Trophoblast cell (in vitro differentiated cells and primary cell): ENCODE measurements at regions not wholly inside any gene's neighbourhood (a gene's known extent, or its start where the extent isn't known, plus 50 kb on each side); places are given as distances from the start of the nearest gene placed in this dataset.

Source experiments
- DNase-seq, 2 donors: peaks; one replicate each; pipeline ENCODE4 v3.0.0-alpha.2; 2016
- H2AFZ ChIP-seq: 2 replicates; pipeline ENCODE4 v1.6.1; 2013; ENCODE audit warnings: low read length, moderate library complexity, mild to moderate bottlenecking; ENCODE audit not compliant: insufficient read depth, poor library complexity
- H2AK5ac ChIP-seq: 2 replicates; pipeline ENCODE4 v1.6.1; 2013; ENCODE audit warnings: mild to moderate bottlenecking, low read length
- H2BK120ac ChIP-seq: 2 replicates; pipeline ENCODE4 v1.6.1; 2013; ENCODE audit warnings: low read length, mild to moderate bottlenecking, moderate library complexity; ENCODE audit not compliant: insufficient read depth, poor library complexity
- H2BK12ac ChIP-seq: 2 replicates; pipeline ENCODE4 v1.6.1; 2013; ENCODE audit warnings: mild to moderate bottlenecking, low read length, moderate library complexity
- H2BK5ac ChIP-seq: 2 replicates; pipeline ENCODE4 v1.6.1; 2013; ENCODE audit warnings: low read length, low read depth, moderate library complexity, mild to moderate bottlenecking; ENCODE audit not compliant: poor library complexity
- H3K14ac ChIP-seq: 2 replicates; pipeline ENCODE4 v1.6.1; 2013; ENCODE audit warnings: mild to moderate bottlenecking, low read length
- H3K18ac ChIP-seq: 2 replicates; pipeline ENCODE4 v1.6.1; 2013; ENCODE audit warnings: mild to moderate bottlenecking, low read length
- H3K23ac ChIP-seq: 2 replicates; pipeline ENCODE4 v1.6.1; 2013; ENCODE audit warnings: low read length
- H3K27ac ChIP-seq: 2 replicates; pipeline ENCODE4 v1.5.1; 2013; ENCODE audit warnings: low read depth, mild to moderate bottlenecking, inconsistent platforms, low read length, moderate library complexity
- H3K27me3 ChIP-seq: 2 replicates; pipeline ENCODE4 v1.6.1; 2013; ENCODE audit warnings: inconsistent platforms, mild to moderate bottlenecking, low read length, moderate library complexity; ENCODE audit not compliant: insufficient read depth
- H3K36me3 ChIP-seq, 2 experiments: 1 replicate in 1 of 2; 2 replicates in 1 of 2; pipeline ENCODE4 v1.6.1; 2013; ENCODE audit warnings: low read length in 2 of 2, mild to moderate bottlenecking in 2 of 2, moderate library complexity in 1 of 2; ENCODE audit not compliant: insufficient read depth in 2 of 2, control insufficient read depth in 1 of 2
- H3K4ac ChIP-seq: 2 replicates; pipeline ENCODE4 v1.6.1; 2013; ENCODE audit warnings: low read depth, mild to moderate bottlenecking, low read length, moderate library complexity
- H3K4me1 ChIP-seq, 2 experiments: 1 replicate in 1 of 2; 2 replicates in 1 of 2; pipeline ENCODE4 v1.6.1; 2013; ENCODE audit warnings: low read length in 2 of 2, mild to moderate bottlenecking in 2 of 2, moderate library complexity in 1 of 2; ENCODE audit not compliant: insufficient read depth in 2 of 2, control insufficient read depth in 1 of 2
- H3K4me2 ChIP-seq: 2 replicates; pipeline ENCODE4 v1.6.1; 2013; ENCODE audit warnings: inconsistent platforms, mild to moderate bottlenecking, low read length, moderate library complexity
- H3K4me3 ChIP-seq: 2 replicates; pipeline ENCODE4 v1.5.1; 2013; ENCODE audit warnings: mild to moderate bottlenecking, low read depth, low read length, inconsistent platforms
- H3K79me1 ChIP-seq: one replicate; pipeline ENCODE4 v1.6.1; 2013; ENCODE audit warnings: low read length
- H3K79me2 ChIP-seq: 2 replicates; pipeline ENCODE4 v1.6.1; 2013; ENCODE audit warnings: low read length, mild to moderate bottlenecking; ENCODE audit not compliant: control insufficient read depth, insufficient read depth, poor library complexity
- H3K9ac ChIP-seq: 2 replicates; pipeline ENCODE4 v1.6.1; 2013; ENCODE audit warnings: mild to moderate bottlenecking, low read length
- H3K9me3 ChIP-seq: 2 replicates; pipeline ENCODE4 v1.6.1; 2013; ENCODE audit warnings: low read depth, mild to moderate bottlenecking, control low read depth, inconsistent platforms, low read length; ENCODE audit not compliant: insufficient read depth
- H4K12ac ChIP-seq: 2 replicates; pipeline ENCODE4 v1.6.1; 2013; ENCODE audit warnings: low read depth, mild to moderate bottlenecking, low read length, moderate library complexity
- H4K8ac ChIP-seq: 2 replicates; pipeline ENCODE4 v1.6.1; 2013; ENCODE audit warnings: low read depth, mild to moderate bottlenecking, low read length, moderate library complexity
- H4K91ac ChIP-seq: one replicate; pipeline ENCODE4 v1.6.1; 2013; ENCODE audit warnings: low read depth, mild to moderate bottlenecking, low read length, moderate library complexity
- WGBS: extraction: QIAGEN DNeasy Blood & Tissue Kit; methylation state at CpG from one replicate; pipeline ENCODE4 v1.1.7; 2013; ENCODE audit warnings: missing lambda C conversion rate; ENCODE audit not compliant: insufficient read length, insufficient coverage; ENCODE audit errors: extremely low coverage; 5-methylcytosine and 5-hydroxymethylcytosine counted together

DNA sequence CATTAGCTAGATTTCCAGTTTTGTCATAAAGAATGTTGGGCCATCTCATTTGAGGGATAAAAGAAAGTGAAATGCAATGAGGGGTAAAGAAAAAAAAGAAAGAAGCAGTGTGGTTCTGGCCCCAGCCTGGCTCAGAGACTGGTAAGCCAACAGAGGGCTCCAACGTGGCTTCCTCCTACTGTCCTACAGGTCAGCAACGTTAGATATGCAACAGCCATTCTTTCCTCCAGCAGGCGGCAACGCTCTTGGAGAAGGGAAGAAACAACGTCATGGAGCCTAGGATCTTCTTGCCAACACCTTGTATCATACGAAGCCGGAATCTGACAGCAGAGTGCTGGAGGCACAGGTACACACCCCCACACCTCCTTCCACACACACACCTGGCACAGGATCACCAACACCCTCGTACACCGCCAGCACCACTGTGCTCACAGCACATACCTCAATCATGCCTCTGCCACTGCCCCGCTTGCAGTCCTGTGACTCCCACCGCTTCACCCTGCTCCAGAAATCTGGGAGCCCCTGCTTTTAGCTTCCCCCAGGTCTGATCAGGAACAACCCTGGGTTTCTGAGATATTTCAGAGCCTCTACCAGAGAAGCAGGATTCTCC lies 102.8 kb downstream of the RPAP3 start:
- no peak overlapping the region for H2BK5ac ChIP-seq
- no peak overlapping the region for H2AFZ ChIP-seq
- peaks cover 0 to 3% of the 10 kb centered on the region in 2 experiments for H3K36me3 ChIP-seq
- no peak overlapping the region for H3K27ac ChIP-seq
- H3K4ac ChIP-seq = no peak overlapping the region
- H2AK5ac ChIP-seq = no peak overlapping the region
- no peak overlapping the region for H3K18ac ChIP-seq
- H3K4me1 ChIP-seq = no peaks in the 10 kb centered on the region
- H3K79me2 ChIP-seq = no peaks in the 10 kb centered on the region
- H3K9ac ChIP-seq = no peak overlapping the region
- no CpG with 5 or more reads among the region's 11 CpGs for WGBS
- no peaks in the 10 kb centered on the region for H3K79me1 ChIP-seq
- no peak overlapping the region for H2BK12ac ChIP-seq
- H4K8ac ChIP-seq = no peak overlapping the region
- no peak overlapping the region for H3K4me3 ChIP-seq
- no peak overlapping the region for H3K23ac ChIP-seq
- H3K9me3 ChIP-seq = peaks cover 11% of the 10 kb centered on the region
- no peak overlapping the region for H4K91ac ChIP-seq
- H3K27me3 ChIP-seq = no peaks in the 10 kb centered on the region
- peak in 1 of 2 donors; percentile 34 for DNase-seq
- H4K12ac ChIP-seq = no peak overlapping the region
- H2BK120ac ChIP-seq = no peak overlapping the region
- H3K14ac ChIP-seq = no peak overlapping the region
- no peak overlapping the region for H3K4me2 ChIP-seq

DNA sequence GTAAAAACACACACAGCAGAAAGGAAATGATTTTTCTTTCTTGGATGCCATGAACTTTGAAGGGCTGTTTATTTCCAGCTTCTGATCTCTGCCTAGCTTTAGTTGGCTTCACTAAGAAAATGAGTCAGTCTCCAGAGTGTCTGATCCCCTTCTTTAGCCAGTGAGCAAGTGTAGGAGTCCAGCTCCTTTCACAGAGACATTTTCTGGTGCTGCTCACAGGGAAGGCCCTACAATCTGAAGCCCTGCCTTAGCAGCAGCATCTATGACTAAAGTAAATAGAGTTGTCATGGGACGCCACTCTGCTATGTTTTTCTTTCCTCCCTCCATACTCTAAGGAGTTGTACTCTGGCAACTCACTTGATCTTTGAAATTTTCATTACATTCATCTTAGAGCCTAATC lies 103.5 kb downstream of the RPAP3 start:
- no peak overlapping the region for H2BK5ac ChIP-seq
- no peak overlapping the region for H2BK12ac ChIP-seq
- H2BK120ac ChIP-seq = no peak overlapping the region
- H3K4me2 ChIP-seq = no peak overlapping the region
- H3K79me2 ChIP-seq = no peaks in the 10 kb centered on the region
- no peak overlapping the region for H2AK5ac ChIP-seq
- H2AFZ ChIP-seq = no peak overlapping the region
- no peak overlapping the region for H4K91ac ChIP-seq
- H3K14ac ChIP-seq = no peak overlapping the region
- no peaks in the 10 kb centered on the region for H3K79me1 ChIP-seq
- H3K18ac ChIP-seq = no peak overlapping the region
- no peak overlapping the region for H3K4ac ChIP-seq
- H4K12ac ChIP-seq = no peak overlapping the region
- no peak overlapping the region for H3K23ac ChIP-seq
- no peak overlapping the region for H3K9ac ChIP-seq
- peaks cover 0 to 3% of the 10 kb centered on the region in 2 experiments for H3K36me3 ChIP-seq
- no peaks in the 10 kb centered on the region for H3K4me1 ChIP-seq
- H3K27me3 ChIP-seq = no peaks in the 10 kb centered on the region
- no peak overlapping the region for H3K4me3 ChIP-seq
- no peak overlapping the region for H4K8ac ChIP-seq
- no peak overlapping the region for H3K27ac ChIP-seq
- WGBS = no CpG with 5 or more reads among the region's 1 CpG
- DNase-seq = no peak
- H3K9me3 ChIP-seq = peaks cover 11% of the 10 kb centered on the region

DNA sequence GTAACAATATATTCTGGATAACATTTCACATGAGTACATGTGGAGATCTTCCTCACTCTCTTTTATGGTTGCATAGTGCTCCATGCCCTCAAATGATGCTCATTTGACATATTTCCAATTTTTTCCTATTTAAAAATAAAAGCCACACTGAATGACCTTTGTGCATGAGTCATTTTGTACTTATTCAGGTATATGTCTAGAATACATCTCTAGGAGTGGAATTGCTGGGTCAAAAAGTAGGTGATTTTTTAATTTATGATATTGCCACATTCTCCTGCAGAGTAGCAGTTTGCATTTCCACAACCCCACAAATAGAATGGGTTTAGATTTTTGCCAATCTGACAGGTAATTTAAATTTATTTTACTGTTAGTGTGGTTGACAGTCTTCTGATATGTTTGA lies 104.8 kb downstream of the RPAP3 start:
- H3K9me3 ChIP-seq = peaks cover 8% of the 10 kb centered on the region
- DNase-seq = no peak
- H3K36me3 ChIP-seq = peaks cover 0 to 3% of the 10 kb centered on the region in 2 experiments
- no peak overlapping the region for H3K23ac ChIP-seq
- no peak overlapping the region for H2BK5ac ChIP-seq
- H2AK5ac ChIP-seq = no peak overlapping the region
- no peak overlapping the region for H2BK120ac ChIP-seq
- no peak overlapping the region for H3K18ac ChIP-seq
- no peak overlapping the region for H3K4me2 ChIP-seq
- H4K12ac ChIP-seq = no peak overlapping the region
- no peak overlapping the region for H3K4ac ChIP-seq
- H3K4me3 ChIP-seq = no peak overlapping the region
- H3K14ac ChIP-seq = no peak overlapping the region
- H3K9ac ChIP-seq = no peak overlapping the region
- no peaks in the 10 kb centered on the region for H3K27me3 ChIP-seq
- no peak overlapping the region for H2BK12ac ChIP-seq
- no peaks in the 10 kb centered on the region for H3K79me2 ChIP-seq
- no peak overlapping the region for H4K91ac ChIP-seq
- H2AFZ ChIP-seq = no peak overlapping the region
- no peak overlapping the region for H3K27ac ChIP-seq
- no peaks in the 10 kb centered on the region for H3K4me1 ChIP-seq
- no peak overlapping the region for H4K8ac ChIP-seq
- no peaks in the 10 kb centered on the region for H3K79me1 ChIP-seq

DNA sequence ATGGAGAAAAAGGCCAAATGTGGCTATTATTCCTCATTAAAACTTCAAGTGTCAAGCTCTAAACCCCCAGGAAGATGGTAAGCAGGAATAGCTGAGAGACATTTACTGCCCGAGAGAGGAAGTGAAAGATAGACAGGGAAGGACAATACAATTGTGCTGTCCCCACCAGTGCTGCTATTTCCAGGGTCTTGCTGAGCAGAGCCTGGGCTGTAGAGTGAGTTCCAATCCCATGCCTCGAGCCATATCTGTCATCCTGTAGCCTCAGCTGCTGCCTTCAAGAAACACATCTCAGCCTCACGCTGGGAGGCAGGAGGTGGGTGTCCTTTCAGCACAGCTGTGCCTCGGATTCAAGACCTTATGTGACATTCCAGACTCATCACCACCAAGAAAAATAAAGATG lies 114.0 kb downstream of the RPAP3 start:
- WGBS = no CpG with 5 or more reads among the region's 4 CpGs
- no peak overlapping the region for H2AFZ ChIP-seq

More for the DNA sequence above, 114.0 kb downstream of the RPAP3 start:
- no peak overlapping the region for H3K9ac ChIP-seq
- no peak overlapping the region for H3K18ac ChIP-seq
- no peak overlapping the region for H3K4me3 ChIP-seq
- no peak overlapping the region for H3K4ac ChIP-seq
- H3K36me3 ChIP-seq = no peaks in the 10 kb centered on the region
- no peak overlapping the region for H2BK5ac ChIP-seq
- no peaks in the 10 kb centered on the region for H3K79me1 ChIP-seq
- H3K27me3 ChIP-seq = no peaks in the 10 kb centered on the region
- no peak overlapping the region for H2AK5ac ChIP-seq
- H3K4me1 ChIP-seq = peaks cover 0 to 2% of the 10 kb centered on the region in 2 experiments
- no peak overlapping the region for H3K27ac ChIP-seq
- H4K8ac ChIP-seq = no peak overlapping the region
- no peak overlapping the region for H2BK12ac ChIP-seq
- DNase-seq = no peak
- no peak overlapping the region for H3K4me2 ChIP-seq
- no peak overlapping the region for H4K12ac ChIP-seq
- no peak overlapping the region for H3K23ac ChIP-seq
- H4K91ac ChIP-seq = no peak overlapping the region
- H3K9me3 ChIP-seq = no peaks in the 10 kb centered on the region
- H3K14ac ChIP-seq = no peak overlapping the region
- H2BK120ac ChIP-seq = no peak overlapping the region
- no peaks in the 10 kb centered on the region for H3K79me2 ChIP-seq
